ENCODE measurements at regions not wholly inside any gene's neighbourhood (a gene's known extent, or its start where the extent isn't known, plus 50 kb on each side); places are given as distances from the start of the nearest gene placed in this dataset.

- H3K4me2 ChIP-seq (ENCODE audit: low read length) = no peak overlapping the region
- no peak overlapping the region for H3K4me3 ChIP-seq (ENCODE audit: low read length)
- H4K20me1 ChIP-seq (ENCODE audit: insufficient read depth) = no peaks in the 10 kb centered on the region
- H3K79me2 ChIP-seq (replicated peaks; ENCODE audit: insufficient read depth, low read length) = no peaks in the 10 kb centered on the region
- H3K27ac ChIP-seq (ENCODE audit: low read length) = no peak overlapping the region
- H3K9me2 ChIP-seq (ENCODE audit: insufficient read depth, low read length) = no peaks in the 10 kb centered on the region
- no peaks in the 10 kb centered on the region for H3F3A ChIP-seq (ENCODE audit: insufficient read depth, low read length, poor library complexity, severe bottlenecking)
- no peaks in the 10 kb centered on the region for H3K36me3 ChIP-seq (ENCODE audit: insufficient read depth, low read length)
- H3K27me3 ChIP-seq (ENCODE audit: insufficient read depth, low read depth, low read length) = no peaks in the 10 kb centered on the region
- TF ChIP-seq SMC3 (conservative IDR thresholded peaks at IDR 0.05; ENCODE audit: poor library complexity) = no peak
- no peak for TF ChIP-seq MXI1 (conservative IDR thresholded peaks at IDR 0.05; ENCODE audit: poor library complexity, severe bottlenecking)
- TF ChIP-seq REST (IDR thresholded peaks at IDR 0.05; ENCODE audit: borderline replicate concordance) = no peak
- TF ChIP-seq TAF1 (IDR thresholded peaks at IDR 0.05; ENCODE audit: low read depth) = no peak
- no peak for TF ChIP-seq EP300 (conservative IDR thresholded peaks at IDR 0.05; ENCODE audit: poor library complexity, severe bottlenecking)
- no peak for TF ChIP-seq CTCF (IDR thresholded peaks at IDR 0.05; ENCODE audit: poor library complexity, severe bottlenecking)
- TF ChIP-seq RAD21 (conservative IDR thresholded peaks at IDR 0.05) = no peak
- no peak for TF ChIP-seq EZH2 (IDR thresholded peaks at IDR 0.05; ENCODE audit: borderline replicate concordance, insufficient read depth, low read length, poor library complexity, severe bottlenecking)
- TF ChIP-seq POLR2AphosphoS5 (IDR thresholded peaks at IDR 0.05) = no peak
- no peaks in the 10 kb centered on the region for H3K9me3 ChIP-seq (ENCODE audit: low read length)
- H2AFZ ChIP-seq (ENCODE audit: low read depth, low read length) = no peak overlapping the region
- no peak overlapping the region for H3K9ac ChIP-seq (ENCODE audit: low read length)
Observed at GRCh38 chr2:15708161-15708560, 116.5 kb downstream of the DDX1 start.

- Histone ChIP-seq H3F3A (ENCODE audit: insufficient read depth, low read length, poor library complexity, severe bottlenecking) (no peaks in the 10 kb centered on the region), H2AFZ (ENCODE audit: low read depth, low read length) (no peak overlapping the region), H3K4me3 (ENCODE audit: low read length) (no peak overlapping the region), H3K9me2 (ENCODE audit: insufficient read depth, low read length) (no peaks in the 10 kb centered on the region), H3K27ac (ENCODE audit: low read length) (no peak overlapping the region), H3K79me2 (replicated peaks; ENCODE audit: insufficient read depth, low read length) (no peaks in the 10 kb centered on the region), H3K9ac (ENCODE audit: low read length) (no peak overlapping the region), H3K9me3 (ENCODE audit: low read length) (no peaks in the 10 kb centered on the region), H3K27me3 (ENCODE audit: insufficient read depth, low read depth, low read length) (no peaks in the 10 kb centered on the region), H3K36me3 (ENCODE audit: insufficient read depth, low read length) (no peaks in the 10 kb centered on the region), H4K20me1 (ENCODE audit: insufficient read depth) (no peaks in the 10 kb centered on the region), H3K4me2 (ENCODE audit: low read length) (no peak overlapping the region)
- no peak for TF ChIP-seq SMC3 (conservative IDR thresholded peaks at IDR 0.05; ENCODE audit: poor library complexity)
- TF ChIP-seq EP300 (conservative IDR thresholded peaks at IDR 0.05; ENCODE audit: poor library complexity, severe bottlenecking) = no peak
- no peak for TF ChIP-seq RAD21 (conservative IDR thresholded peaks at IDR 0.05)
- TF ChIP-seq TAF1 (IDR thresholded peaks at IDR 0.05; ENCODE audit: low read depth) = no peak
- TF ChIP-seq POLR2AphosphoS5 (IDR thresholded peaks at IDR 0.05) = no peak
- no peak for TF ChIP-seq EZH2 (IDR thresholded peaks at IDR 0.05; ENCODE audit: borderline replicate concordance, insufficient read depth, low read length, poor library complexity, severe bottlenecking)
- no peak for TF ChIP-seq REST (IDR thresholded peaks at IDR 0.05; ENCODE audit: borderline replicate concordance)
- no peak for TF ChIP-seq MXI1 (conservative IDR thresholded peaks at IDR 0.05; ENCODE audit: poor library complexity, severe bottlenecking)
- TF ChIP-seq CTCF (IDR thresholded peaks at IDR 0.05; ENCODE audit: poor library complexity, severe bottlenecking) = no peak
Observed at GRCh38 chr2:15708865-15709820, 117.5 kb downstream of the DDX1 start.
